ENCODE measurements at regions not wholly inside any gene's neighbourhood (a gene's known extent, or its start where the extent isn't known, plus 50 kb on each side); places are given as distances from the start of the nearest gene placed in this dataset.

DNA sequence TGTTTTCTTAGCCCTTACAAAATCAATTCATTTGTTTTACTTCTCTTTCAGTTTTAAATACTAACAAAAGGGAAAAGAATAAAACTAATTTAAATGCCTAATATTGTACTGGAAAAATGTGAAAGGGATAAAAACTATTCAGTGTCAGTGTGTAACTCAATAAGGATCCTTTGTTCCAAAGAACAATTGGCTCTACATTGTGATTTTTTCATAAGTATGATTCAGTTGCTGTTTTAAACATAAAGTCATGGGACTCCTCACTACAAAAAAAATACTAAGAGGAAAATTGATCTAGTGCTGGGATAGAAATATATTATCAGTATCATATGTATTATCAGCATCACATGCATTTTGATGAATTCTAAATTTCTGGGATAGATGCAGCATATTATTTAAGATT lies 199.4 kb upstream of the TRAM1L1 start:
- Histone ChIP-seq H3K27me3 (ENCODE audit: low read depth) (no peaks in the 10 kb centered on the region), H3K36me3 (no peaks in the 10 kb centered on the region), H3K9me3 (replicated peaks) (peaks cover 16% of the 10 kb centered on the region), H3K27ac (replicated peaks) (no peak overlapping the region), H3K4me1 (no peaks in the 10 kb centered on the region), H3K4me3 (no peak overlapping the region)
- TF ChIP-seq, protein P1, sequence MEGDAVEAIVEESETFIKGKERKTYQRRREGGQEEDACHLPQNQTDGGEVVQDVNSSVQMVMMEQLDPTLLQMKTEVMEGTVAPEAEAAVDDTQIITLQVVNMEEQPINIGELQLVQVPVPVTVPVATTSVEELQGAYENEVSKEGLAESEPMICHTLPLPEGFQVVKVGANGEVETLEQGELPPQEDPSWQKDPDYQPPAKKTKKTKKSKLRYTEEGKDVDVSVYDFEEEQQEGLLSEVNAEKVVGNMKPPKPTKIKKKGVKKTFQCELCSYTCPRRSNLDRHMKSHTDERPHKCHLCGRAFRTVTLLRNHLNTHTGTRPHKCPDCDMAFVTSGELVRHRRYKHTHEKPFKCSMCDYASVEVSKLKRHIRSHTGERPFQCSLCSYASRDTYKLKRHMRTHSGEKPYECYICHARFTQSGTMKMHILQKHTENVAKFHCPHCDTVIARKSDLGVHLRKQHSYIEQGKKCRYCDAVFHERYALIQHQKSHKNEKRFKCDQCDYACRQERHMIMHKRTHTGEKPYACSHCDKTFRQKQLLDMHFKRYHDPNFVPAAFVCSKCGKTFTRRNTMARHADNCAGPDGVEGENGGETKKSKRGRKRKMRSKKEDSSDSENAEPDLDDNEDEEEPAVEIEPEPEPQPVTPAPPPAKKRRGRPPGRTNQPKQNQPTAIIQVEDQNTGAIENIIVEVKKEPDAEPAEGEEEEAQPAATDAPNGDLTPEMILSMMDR (IDR thresholded peaks at IDR 0.05; ENCODE audit: borderline replicate concordance) = no peak
- no peak for DNase-seq
- intact Hi-C loops (cut with micrococcal nuclease) = no loop called here

DNA sequence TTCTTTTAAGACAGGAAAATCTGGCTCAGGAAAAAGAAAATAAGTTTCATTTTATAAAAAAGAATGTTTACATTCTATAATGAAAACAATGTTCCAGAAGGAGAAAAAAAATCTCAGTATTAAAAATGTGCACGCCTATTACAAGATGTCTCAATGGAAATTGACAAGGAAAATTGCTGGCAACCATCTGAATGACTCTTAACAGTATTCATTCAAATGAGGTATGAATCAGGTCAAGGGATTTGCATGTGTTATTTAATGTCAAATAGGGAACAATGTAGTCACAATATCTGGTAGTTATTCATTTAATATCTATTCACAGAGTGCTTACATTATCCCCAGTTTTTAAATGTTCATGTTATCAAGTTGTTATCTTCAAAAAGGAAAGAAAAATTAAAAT lies 208.4 kb upstream of the TRAM1L1 start:
- TF ChIP-seq, protein P1 (IDR thresholded peaks at IDR 0.05; ENCODE audit: borderline replicate concordance) = no peak
- intact Hi-C loops (cut with micrococcal nuclease) = no loop called here
- Histone ChIP-seq H3K36me3 (no peaks in the 10 kb centered on the region), H3K27ac (replicated peaks) (no peak overlapping the region), H3K27me3 (ENCODE audit: low read depth) (no peaks in the 10 kb centered on the region), H3K9me3 (replicated peaks) (peaks cover 8% of the 10 kb centered on the region), H3K4me3 (no peak overlapping the region), H3K4me1 (no peaks in the 10 kb centered on the region)
- no peak for DNase-seq

- TF ChIP-seq, protein P1 (IDR thresholded peaks at IDR 0.05; ENCODE audit: borderline replicate concordance) = no peak
These were observed 216.8 kb upstream of the TRAM1L1 start for GRCh38 chr4:117302226-117302625.

GRCh38 chr4:117311215-117311614 lies 225.8 kb upstream of the TRAM1L1 start:
- no peak overlapping the region for H3K27ac ChIP-seq (replicated peaks)
- TF ChIP-seq, protein P1 (IDR thresholded peaks at IDR 0.05; ENCODE audit: borderline replicate concordance) = no peak
- intact Hi-C loops (cut with micrococcal nuclease) = no loop called here
- no peak for DNase-seq
- no peak overlapping the region for H3K4me3 ChIP-seq
- no peaks in the 10 kb centered on the region for H3K27me3 ChIP-seq (ENCODE audit: low read depth)
- no peaks in the 10 kb centered on the region for H3K4me1 ChIP-seq
- H3K36me3 ChIP-seq = no peaks in the 10 kb centered on the region
- peaks cover 20% of the 10 kb centered on the region for H3K9me3 ChIP-seq (replicated peaks)

More at GRCh38 chr4:117302226-117302625, 216.8 kb upstream of the TRAM1L1 start:
- H3K4me3 ChIP-seq = no peak overlapping the region
- H3K4me1 ChIP-seq = no peaks in the 10 kb centered on the region
- DNase-seq = no peak
- H3K9me3 ChIP-seq (replicated peaks) = peaks cover 16% of the 10 kb centered on the region
- intact Hi-C loops (cut with micrococcal nuclease) = no loop called here
- no peak overlapping the region for H3K27ac ChIP-seq (replicated peaks)
- no peaks in the 10 kb centered on the region for H3K27me3 ChIP-seq (ENCODE audit: low read depth)
- H3K36me3 ChIP-seq = no peaks in the 10 kb centered on the region

GRCh38 chr4:117311989-117312388 lies 226.6 kb upstream of the TRAM1L1 start:
- Histone ChIP-seq H3K27ac (replicated peaks) (no peak overlapping the region), H3K9me3 (replicated peaks) (peaks cover 12% of the 10 kb centered on the region), H3K4me1 (no peaks in the 10 kb centered on the region), H3K36me3 (no peaks in the 10 kb centered on the region), H3K27me3 (ENCODE audit: low read depth) (no peaks in the 10 kb centered on the region), H3K4me3 (no peak overlapping the region)
- TF ChIP-seq, protein P1 (IDR thresholded peaks at IDR 0.05; ENCODE audit: borderline replicate concordance) = no peak
- intact Hi-C loops (cut with micrococcal nuclease) = no loop called here
- no peak for DNase-seq
